ENCODE measurements at regions not wholly inside any gene's neighbourhood (a gene's known extent, or its start where the extent isn't known, plus 50 kb on each side); places are given as distances from the start of the nearest gene placed in this dataset.

DNA sequence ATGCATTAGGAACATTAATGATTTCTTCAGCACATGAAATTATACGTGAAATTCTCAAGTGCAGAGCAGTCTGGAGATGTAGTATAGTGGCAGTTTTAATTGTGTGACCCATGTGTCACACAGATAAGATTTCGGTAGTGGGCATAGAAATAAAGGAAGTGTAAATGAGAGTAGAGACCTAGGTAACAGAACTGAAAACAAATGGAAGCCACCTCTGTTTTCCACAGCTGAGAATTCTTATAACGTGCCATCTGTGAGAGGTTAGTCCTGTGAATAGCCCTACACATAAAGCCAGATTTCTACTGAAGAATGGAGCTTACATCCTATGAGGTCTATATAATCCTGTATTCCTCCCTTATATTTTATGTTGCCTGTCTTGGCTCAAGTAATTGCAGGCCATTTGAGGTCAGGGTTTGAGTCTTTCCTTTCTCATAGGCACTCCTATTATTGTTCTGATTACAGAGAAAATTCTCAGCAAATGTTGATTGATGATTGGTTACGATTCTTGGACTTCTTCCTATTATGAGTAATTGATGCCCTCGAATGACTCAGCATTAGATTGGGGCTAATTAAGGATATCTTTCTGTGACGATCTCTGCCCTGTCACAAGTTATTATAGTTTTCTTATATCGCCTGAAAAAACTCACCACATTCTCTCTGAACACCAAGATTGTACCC lies 258.2 kb downstream of the KIF20B start:
- TF ChIP-seq, protein P1, sequence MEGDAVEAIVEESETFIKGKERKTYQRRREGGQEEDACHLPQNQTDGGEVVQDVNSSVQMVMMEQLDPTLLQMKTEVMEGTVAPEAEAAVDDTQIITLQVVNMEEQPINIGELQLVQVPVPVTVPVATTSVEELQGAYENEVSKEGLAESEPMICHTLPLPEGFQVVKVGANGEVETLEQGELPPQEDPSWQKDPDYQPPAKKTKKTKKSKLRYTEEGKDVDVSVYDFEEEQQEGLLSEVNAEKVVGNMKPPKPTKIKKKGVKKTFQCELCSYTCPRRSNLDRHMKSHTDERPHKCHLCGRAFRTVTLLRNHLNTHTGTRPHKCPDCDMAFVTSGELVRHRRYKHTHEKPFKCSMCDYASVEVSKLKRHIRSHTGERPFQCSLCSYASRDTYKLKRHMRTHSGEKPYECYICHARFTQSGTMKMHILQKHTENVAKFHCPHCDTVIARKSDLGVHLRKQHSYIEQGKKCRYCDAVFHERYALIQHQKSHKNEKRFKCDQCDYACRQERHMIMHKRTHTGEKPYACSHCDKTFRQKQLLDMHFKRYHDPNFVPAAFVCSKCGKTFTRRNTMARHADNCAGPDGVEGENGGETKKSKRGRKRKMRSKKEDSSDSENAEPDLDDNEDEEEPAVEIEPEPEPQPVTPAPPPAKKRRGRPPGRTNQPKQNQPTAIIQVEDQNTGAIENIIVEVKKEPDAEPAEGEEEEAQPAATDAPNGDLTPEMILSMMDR (IDR thresholded peaks at IDR 0.05; ENCODE audit: control insufficient read depth, insufficient read depth, low read depth, low read length, missing control alignments): no peak
- H3K4me3 ChIP-seq (ENCODE audit: control insufficient read depth, low read depth, low read length): no peak overlapping the region
- no peak for DNase-seq (ENCODE audit: low read depth)

GRCh38 chr10:89963451-89964102 lies 262.2 kb downstream of the KIF20B start:
- DNase-seq (ENCODE audit: low read depth): no peak
- TF ChIP-seq, protein P1 (IDR thresholded peaks at IDR 0.05; ENCODE audit: control insufficient read depth, insufficient read depth, low read depth, low read length, missing control alignments): no peak
- H3K4me3 ChIP-seq (ENCODE audit: control insufficient read depth, low read depth, low read length): no peak overlapping the region

DNA sequence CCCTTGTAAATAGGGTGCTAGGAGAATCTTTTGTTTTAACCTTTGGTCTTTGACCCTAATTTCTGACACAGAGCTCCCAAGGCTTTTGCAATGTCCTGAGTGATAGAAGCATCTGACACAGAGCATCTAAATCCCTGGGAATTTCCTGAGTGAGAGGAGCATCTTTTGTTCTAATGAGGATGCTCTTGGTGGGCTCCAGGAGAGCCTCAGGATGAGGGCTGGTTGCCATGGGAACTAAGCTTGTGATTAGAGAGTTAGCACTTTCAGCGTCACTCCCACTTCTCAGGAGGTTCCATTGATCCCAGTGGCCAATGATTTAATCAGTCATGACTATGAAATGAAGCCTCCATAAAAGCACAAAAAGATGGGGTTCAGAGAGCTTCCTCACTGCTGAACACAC lies 264.8 kb downstream of the KIF20B start:
- DNase-seq (ENCODE audit: low read depth): no peak
- TF ChIP-seq, protein P1 (IDR thresholded peaks at IDR 0.05; ENCODE audit: control insufficient read depth, insufficient read depth, low read depth, low read length, missing control alignments): no peak
- H3K4me3 ChIP-seq (ENCODE audit: control insufficient read depth, low read depth, low read length): no peak overlapping the region

DNA sequence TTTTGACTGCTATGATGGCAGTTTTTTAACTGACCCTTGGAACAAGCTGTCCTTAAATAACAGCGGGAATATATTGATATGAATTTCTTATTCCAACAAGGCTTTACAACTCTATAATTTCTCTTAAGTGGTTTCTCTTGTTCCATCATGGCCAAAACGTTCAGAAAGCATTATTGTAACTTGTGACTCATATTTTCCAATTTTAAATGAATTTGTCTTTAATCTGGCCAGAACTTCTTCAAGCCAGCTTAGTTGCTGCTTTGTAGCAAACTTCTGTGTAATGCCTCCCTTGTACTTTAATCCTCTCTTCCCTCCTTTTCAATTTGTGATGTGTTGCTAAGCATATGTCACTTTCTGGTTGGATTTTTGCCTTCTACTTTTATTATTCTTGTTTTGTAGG lies 271.9 kb downstream of the KIF20B start:
- no peak for DNase-seq (ENCODE audit: low read depth)
- TF ChIP-seq, protein P1 (IDR thresholded peaks at IDR 0.05; ENCODE audit: control insufficient read depth, insufficient read depth, low read depth, low read length, missing control alignments): no peak
- H3K4me3 ChIP-seq (ENCODE audit: control insufficient read depth, low read depth, low read length): no peak overlapping the region

- DNase-seq (ENCODE audit: low read depth): no peak
- H3K4me3 ChIP-seq (ENCODE audit: control insufficient read depth, low read depth, low read length): no peak overlapping the region
- TF ChIP-seq, protein P1 (IDR thresholded peaks at IDR 0.05; ENCODE audit: control insufficient read depth, insufficient read depth, low read depth, low read length, missing control alignments): no peak
These were observed 273.7 kb downstream of the KIF20B start for GRCh38 chr10:89975071-89975470.

DNA sequence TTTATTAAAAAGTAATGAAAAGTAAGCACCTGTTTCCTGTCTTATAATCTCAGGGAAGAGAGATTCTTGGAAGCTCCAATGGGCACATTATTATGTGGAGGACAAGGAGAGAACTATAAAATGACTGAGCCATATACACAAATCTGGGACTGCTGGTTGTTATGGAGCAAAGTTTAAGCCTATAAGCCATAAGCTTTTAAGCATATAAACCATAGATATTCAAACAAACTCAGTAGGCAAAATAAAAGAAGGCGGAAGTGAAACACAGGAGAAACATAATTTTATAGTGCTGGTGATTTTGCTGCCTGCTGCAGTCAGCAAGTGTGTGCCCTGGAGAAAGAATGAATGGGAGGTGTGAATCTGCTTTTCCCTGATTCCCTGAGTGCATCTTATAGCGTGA lies 274.4 kb downstream of the KIF20B start:
- H3K4me3 ChIP-seq (ENCODE audit: control insufficient read depth, low read depth, low read length): no peak overlapping the region
- TF ChIP-seq, protein P1 (IDR thresholded peaks at IDR 0.05; ENCODE audit: control insufficient read depth, insufficient read depth, low read depth, low read length, missing control alignments): no peak
- no peak for DNase-seq (ENCODE audit: low read depth)

All from AG09309 (cell line).